GM10266 (cell line): ENCODE measurements at regions not wholly inside any gene's neighbourhood (a gene's known extent, or its start where the extent isn't known, plus 50 kb on each side); places are given as distances from the start of the nearest gene placed in this dataset.

Experiments
- DNase-seq: peaks from one replicate; pipeline ENCODE4 v3.0.0; 2012; ENCODE audit errors: extremely low spot score
- TF ChIP-seq, protein P1 (sequence below): IDR thresholded peaks from 2 replicates; pipeline ENCODE4 v1.5.1; 2012; ENCODE audit warnings: mild to moderate bottlenecking, low read depth; ENCODE audit not compliant: control insufficient read depth, insufficient read depth; ENCODE audit errors: missing control alignments

- DNase-seq, result no peak
- TF ChIP-seq, protein P1, sequence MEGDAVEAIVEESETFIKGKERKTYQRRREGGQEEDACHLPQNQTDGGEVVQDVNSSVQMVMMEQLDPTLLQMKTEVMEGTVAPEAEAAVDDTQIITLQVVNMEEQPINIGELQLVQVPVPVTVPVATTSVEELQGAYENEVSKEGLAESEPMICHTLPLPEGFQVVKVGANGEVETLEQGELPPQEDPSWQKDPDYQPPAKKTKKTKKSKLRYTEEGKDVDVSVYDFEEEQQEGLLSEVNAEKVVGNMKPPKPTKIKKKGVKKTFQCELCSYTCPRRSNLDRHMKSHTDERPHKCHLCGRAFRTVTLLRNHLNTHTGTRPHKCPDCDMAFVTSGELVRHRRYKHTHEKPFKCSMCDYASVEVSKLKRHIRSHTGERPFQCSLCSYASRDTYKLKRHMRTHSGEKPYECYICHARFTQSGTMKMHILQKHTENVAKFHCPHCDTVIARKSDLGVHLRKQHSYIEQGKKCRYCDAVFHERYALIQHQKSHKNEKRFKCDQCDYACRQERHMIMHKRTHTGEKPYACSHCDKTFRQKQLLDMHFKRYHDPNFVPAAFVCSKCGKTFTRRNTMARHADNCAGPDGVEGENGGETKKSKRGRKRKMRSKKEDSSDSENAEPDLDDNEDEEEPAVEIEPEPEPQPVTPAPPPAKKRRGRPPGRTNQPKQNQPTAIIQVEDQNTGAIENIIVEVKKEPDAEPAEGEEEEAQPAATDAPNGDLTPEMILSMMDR, result no peak
These were observed 342.8 kb downstream of the DHX15 start for GRCh38 chr4:24241511-24241910.

- no peak for DNase-seq
- TF ChIP-seq, protein P1, result no peak
These were observed 343.7 kb downstream of the DHX15 start for GRCh38 chr4:24240655-24241054.

GRCh38 chr4:24237709-24238108 lies 346.6 kb downstream of the DHX15 start:
- TF ChIP-seq, protein P1, result no peak
- DNase-seq, result no peak

DNA sequence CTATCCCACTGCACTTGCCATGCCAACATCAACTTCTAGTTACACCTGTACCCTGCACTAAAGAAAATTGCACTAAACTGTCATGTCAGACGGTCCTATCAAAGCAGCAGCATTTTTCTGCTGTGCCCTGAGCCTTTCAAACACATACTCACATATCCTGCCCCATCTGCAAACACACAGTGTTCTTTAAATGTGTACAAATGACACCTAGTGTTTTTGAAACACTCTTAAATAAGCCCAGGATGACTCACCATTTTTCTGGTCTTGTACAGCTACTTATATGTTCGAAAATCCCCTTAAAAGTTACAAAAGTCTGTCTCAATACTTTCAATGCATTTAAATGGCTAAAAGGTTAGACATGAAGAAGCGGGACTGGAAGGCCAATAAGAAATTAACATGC lies 346.7 kb upstream of the PPARGC1A start:
- TF ChIP-seq, protein P1, result no peak
- DNase-seq, result no peak

- TF ChIP-seq, protein P1, result no peak
- no peak for DNase-seq
These were observed 346.3 kb upstream of the PPARGC1A start for GRCh38 chr4:24236120-24236519.

- no peak for DNase-seq
- TF ChIP-seq, protein P1, result no peak
These were observed 345.8 kb upstream of the PPARGC1A start for GRCh38 chr4:24235618-24236017.

DNA sequence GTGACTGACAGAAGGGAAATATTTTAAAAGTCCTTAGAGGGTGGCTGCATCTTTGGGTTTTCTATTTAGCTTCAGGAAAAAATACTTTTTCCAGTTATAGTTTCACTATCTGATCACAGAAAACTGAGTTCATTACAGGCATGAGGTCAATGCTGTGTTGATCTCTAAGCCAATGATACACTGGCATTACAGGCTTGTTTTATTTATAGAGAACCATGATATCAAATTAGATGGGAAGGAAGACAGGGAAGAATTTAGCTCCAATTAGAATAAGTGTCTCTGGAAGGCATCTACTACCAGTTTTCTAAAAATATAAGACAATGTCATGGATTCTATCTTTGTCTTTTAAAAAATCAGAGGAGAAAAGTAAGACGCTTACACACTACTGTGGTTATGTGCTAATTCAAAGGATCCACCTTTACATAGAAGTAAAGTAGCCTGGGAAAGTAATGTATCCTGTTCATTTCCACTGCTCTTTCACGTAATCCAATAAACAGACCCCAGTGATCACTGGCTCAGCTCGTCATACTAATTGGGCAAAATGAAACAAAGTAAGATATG lies 344.5 kb upstream of the PPARGC1A start:
- TF ChIP-seq, protein P1, result no peak
- DNase-seq, result no peak
